HG03103 (cell line): ENCODE measurements at regions not wholly inside any gene's neighbourhood (a gene's known extent, or its start where the extent isn't known, plus 50 kb on each side); places are given as distances from the start of the nearest gene placed in this dataset.
"Not testable (repeated sequence)": the region's sequence is repeated elsewhere in the genome, so short reads cannot be mapped to it uniquely, and the experiment has no call there.

Source experiments
- ATAC-seq: cut with Tn5 transposase; IDR thresholded peaks from one replicate; pipeline ENCODE4 v1.9.1; 2021; ENCODE audit warnings: low read depth; ENCODE audit not compliant: unreplicated experiment

- ATAC-seq: no peak
These were observed 149.6 kb downstream of the FHIP1A start for GRCh38 chr4:151558496-151559113.

DNA sequence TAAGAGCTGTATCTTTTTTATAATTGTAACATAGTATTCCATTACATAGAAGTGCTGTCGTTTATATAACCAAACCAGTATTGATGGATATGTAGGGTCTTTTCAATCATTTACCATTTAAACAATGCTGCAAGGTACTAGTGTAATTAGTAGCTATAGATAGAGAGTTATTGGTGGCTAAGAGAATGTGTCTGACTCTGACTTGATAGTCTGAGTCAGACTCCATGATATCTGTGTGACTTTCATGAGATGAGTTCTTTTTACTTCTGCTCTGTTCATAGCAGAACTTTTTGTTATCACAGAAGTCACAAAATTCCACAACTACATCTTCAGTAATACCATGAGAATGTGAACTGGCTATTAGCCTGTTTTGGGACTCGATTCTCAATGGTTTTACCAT is 150.6 kb downstream of the FHIP1A start:
- no peak for ATAC-seq

DNA sequence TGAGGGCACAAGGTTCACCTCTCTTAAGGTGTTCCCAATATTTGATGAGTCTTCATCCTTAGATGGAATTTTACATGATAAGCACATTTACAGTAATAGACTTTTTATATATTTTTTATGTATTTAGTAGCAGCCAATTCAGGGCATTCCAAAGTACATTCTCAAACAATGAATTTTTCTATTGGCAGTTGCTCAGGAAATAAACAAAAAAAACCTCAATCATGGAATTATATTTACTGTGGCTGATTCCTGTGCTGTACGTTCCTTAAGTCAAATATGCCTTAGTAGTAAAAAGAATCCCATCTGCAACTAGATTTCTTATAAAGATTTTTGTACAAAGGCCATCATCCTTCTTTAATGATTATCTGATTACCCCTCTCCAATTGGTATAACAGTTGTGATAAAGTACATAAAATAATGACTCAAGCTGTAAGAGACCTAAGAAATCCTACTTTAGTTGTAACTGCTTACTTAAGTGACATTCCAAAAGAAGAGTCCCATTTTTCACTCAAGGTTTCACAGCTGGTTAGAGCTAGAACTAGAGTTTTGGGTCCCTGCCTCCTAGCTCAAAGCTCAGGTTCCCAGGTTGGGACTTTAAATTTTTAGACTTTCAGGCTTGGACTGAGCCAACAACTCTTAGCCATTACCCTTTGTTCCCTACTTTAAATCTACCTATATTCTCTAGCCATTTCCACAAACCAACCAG is 152.7 kb downstream of the FHIP1A start:
- no peak for ATAC-seq

DNA sequence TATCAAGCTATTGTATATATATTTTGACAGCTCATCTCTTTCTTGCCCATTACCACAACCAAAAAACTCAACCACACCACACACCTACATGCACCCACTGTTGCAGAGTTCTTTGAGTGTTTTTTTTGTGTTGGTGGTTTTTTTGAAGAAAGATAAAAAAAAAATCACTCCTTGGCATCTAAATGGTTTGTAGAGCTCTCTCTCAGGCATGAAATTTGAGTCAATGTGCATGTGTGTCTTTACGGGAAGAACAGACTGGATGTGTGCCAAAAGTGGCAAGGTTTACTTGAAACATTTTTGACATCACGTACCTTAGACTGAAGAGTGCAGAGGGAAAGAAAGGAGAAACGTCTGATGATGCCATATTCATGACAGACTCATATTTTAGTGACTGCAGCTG is 154.2 kb downstream of the FHIP1A start:
- ATAC-seq: no peak

- no peak for ATAC-seq
These were observed 155.3 kb downstream of the FHIP1A start for GRCh38 chr4:151564321-151564720.

GRCh38 chr4:151565583-151565982 is 156.6 kb downstream of the FHIP1A start:
- ATAC-seq: no peak

DNA sequence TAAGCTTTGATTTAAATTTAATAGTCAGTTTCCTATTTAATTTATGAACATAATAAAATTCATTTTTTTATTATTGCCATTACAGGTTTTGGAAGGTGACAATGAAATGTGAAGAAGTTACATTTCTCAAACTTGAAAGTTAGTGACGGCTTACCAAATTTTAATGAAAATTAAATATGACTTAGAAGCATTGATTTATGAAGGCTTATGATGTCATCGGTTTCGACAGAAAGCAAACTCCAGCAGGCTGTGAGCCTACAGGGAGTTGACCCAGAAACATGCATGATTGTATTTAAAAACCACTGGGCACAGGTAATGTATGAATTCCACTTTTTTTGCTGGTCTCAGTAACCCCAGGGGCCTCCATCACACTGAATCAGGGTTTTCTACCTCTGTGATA is 157.1 kb downstream of the FHIP1A start:
- ATAC-seq: no peak

DNA sequence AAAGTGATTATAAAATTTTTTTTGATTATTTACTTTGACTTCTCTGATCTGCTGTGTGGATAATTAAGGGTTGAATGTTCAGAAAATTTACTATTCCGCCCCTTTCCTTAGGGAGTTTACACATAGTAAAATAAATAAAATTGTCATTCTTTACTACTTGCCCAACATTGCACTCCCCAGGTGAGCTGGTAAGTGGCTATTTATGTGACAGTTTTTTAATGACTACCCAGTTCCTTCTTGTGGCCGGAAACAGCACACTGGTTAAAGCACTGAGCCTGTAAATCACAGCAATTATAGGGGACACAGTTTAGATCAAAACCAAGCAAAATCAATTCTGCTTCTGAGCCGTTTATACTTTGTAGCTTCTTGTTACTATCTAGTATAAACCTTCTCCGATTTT is 158.1 kb downstream of the FHIP1A start:
- peak; percentile 96 for ATAC-seq

DNA sequence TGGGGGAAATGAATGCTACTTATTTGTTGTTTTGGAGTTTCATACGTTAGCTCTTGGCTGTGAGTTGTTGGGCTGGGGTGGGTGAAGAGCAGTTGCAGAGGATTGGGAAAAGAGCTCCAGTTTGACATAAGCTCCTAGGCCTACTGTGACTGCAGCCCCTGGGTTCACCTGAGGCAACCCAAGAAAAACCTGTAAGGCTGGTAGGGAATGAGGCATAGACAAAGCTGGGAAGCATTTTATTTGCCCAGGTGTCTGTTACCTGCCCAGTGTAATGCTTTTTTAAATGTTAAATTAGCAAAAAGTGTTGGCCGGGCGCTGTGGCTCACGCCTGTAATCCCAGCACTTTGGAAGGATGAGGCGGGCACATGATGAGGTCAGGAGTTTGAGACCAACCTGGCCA is 160.0 kb downstream of the FHIP1A start:
- ATAC-seq: no peak

DNA sequence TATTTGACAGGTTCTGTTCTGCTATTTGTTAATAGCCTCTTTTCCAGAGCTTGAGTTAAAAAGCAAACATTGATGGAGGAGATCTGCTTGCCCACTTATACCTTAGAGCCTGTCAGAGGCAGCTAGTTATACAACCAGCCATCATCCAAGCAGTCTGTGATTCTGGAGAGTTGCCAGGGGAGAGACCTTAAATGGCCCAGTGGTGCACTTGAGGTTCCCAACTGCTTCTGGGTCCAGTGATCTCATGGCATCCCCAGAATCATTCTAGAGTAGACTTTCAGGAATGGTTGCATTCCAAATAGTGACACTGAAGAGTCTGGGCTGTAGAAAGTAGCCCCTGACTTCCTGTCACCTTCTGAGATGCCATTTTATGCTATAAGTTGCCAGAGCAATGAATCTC is 160.7 kb downstream of the FHIP1A start:
- no peak for ATAC-seq

GRCh38 chr4:151573474-151573873 is 164.5 kb downstream of the FHIP1A start:
- ATAC-seq: no peak

- no peak for ATAC-seq
These were observed 165.0 kb downstream of the FHIP1A start for GRCh38 chr4:151573945-151574344.

DNA sequence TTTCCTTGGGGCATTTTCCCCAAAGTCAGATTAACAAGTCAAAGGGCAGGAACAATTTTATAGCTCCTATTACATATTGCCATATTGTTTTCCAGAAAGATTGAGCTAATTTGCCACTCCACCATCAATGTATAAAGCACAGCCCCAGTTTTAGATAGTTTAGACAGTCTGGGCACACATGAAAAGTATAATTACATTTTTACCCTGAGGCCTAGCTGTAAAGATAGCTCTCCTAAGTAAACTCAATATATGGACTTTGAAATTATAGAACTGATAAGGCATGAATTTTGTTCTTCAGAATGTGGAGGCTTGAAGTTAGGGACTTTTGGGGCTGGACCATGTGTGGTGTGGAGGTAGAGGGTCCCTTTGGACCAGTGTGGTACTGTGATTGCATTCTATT is 166.0 kb downstream of the FHIP1A start:
- ATAC-seq: no peak

GRCh38 chr4:151575646-151576045 is 166.7 kb downstream of the FHIP1A start:
- ATAC-seq: no peak

GRCh38 chr4:151576627-151577026 is 167.7 kb downstream of the FHIP1A start:
- no peak for ATAC-seq

DNA sequence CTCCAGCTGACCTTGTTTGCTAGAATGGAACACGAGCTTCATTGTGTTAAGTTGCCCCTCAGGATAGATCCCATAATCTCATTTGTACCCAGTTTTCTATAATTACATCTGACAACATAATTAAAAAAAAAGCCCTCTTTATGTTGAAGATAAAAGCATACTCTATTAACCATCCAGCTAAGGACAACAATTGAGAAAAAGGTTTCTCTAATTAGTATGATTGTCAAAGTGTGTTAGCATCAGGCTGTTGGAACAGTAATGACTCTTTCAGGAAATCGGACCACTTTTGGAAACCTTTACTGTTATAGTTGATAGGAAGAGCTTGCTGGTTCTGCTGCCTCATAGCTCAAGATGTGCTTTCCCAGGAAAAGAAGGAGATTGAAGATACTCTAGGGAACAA is 172.6 kb downstream of the FHIP1A start:
- no peak for ATAC-seq

- no peak for ATAC-seq
These were observed 173.1 kb downstream of the FHIP1A start for GRCh38 chr4:151582098-151582497.

DNA sequence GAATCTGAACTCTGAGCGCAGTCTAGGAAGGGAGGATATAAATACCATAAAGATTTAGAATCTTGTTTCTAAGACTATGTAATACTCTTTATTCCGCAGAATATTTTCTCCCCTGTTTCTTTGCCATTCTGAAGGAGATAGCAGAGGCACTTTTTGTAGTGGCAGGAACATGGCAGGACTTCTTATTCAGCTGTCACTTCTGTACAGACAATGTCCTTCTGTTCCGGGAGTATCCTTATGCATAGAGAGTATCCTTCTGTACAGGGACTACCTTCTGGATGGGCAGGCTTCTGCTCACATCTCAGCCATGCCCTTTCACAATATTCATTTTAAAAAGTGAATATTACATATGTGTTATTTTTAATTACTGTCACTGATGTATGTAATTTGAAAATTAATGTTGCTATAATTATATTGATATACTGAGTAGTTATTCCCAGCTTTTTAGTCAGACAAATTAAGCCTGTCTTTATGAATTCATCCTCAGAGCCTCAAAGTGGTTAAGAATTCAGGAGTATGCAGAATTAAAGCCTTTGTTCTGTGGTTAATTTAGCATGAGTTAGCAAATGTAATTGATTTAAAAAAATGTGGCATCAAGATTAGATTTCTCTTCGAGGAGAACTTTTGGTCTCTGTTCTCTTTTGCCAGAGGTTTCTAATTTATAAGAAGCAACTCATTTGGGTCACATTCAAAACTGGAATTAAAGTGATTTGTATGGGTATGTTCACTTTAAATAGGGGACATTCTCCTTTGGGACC is 174.4 kb downstream of the FHIP1A start:
- ATAC-seq: no peak

DNA sequence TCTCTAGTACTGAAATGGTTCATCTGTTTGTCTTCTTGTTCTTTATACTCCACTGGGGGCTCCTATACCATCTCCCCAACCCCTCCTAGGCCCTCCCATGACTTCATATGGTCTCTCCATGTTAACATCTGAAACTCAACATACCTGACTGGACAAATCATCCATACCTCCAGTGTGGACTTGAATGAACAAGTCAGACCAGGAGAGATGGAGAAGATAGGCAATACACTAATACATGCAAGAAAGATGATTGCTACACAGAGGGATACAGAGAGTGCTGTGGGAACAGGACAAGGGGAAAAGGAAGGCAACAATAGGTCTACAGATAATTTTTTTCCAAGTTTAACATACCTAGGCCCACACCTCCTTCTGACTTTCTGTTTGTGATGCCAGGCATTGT is 175.1 kb downstream of the FHIP1A start:
- no peak for ATAC-seq

DNA sequence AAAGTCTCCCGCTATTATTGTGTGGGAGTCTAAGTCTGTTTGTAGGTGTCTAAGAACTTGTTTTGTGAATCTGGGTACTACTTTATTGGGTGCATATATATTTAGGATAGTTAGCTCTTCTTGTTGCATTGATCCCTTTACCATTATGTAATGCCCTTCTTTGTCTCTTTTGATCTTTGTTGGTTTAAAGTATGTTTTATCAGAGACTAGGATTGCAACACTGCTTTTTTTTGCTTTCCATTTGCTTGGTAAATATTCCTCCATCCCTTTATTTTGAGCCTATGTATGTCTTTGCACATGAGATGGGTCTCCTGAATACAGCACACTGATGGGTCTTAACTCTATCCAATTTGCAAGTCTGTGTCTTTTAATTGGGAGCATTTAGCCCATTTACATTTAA is 165.2 kb downstream of the GATB start:
- ATAC-seq: not testable (repeated sequence)

GRCh38 chr4:151597691-151598090 is 163.1 kb downstream of the GATB start:
- not testable (repeated sequence) for ATAC-seq

GRCh38 chr4:151599863-151600262 is 160.9 kb downstream of the GATB start:
- ATAC-seq: no peak
